GM12891 (cell line): ENCODE measurements at regions not wholly inside any gene's neighbourhood (a gene's known extent, or its start where the extent isn't known, plus 50 kb on each side); places are given as distances from the start of the nearest gene placed in this dataset.

Source experiments
- DNase-seq: peaks from one replicate; pipeline ENCODE4 v3.0.0; 2011; ENCODE audit warnings: low spot score; ENCODE audit not compliant: insufficient read length
- FAIRE-seq: peaks from 2 replicates; lab custom pipeline; 2011; peaks lifted over from hg19 to GRCh38; lab: Jason Lieb, UNC
- PAX5 ChIP-seq: IDR thresholded peaks from 2 replicates; pipeline ENCODE4 v1.6.1; 2011; ENCODE audit warnings: low read length, moderate library complexity, mild to moderate bottlenecking; ENCODE audit not compliant: insufficient read depth, severe bottlenecking
- POLR2A ChIP-seq: IDR thresholded peaks from 2 replicates; pipeline ENCODE4 v1.6.1; 2011; ENCODE audit warnings: low read depth, low read length, control low read depth
- POLR2AphosphoS5 ChIP-seq: IDR thresholded peaks from 2 replicates; pipeline ENCODE4 v1.6.1; 2011; ENCODE audit warnings: low read depth, low read length, control low read depth
- POU2F2 ChIP-seq: IDR thresholded peaks from 2 replicates; pipeline ENCODE4 v1.6.1; 2011; ENCODE audit warnings: low read depth, mild to moderate bottlenecking, control low read depth, low read length, moderate library complexity
- SPI1 ChIP-seq: IDR thresholded peaks from 2 replicates; pipeline ENCODE4 v1.6.1; 2011; ENCODE audit warnings: low read depth, low read length, control low read depth
- TAF1 ChIP-seq: IDR thresholded peaks from 2 replicates; pipeline ENCODE4 v1.6.1; 2011; ENCODE audit warnings: low read depth, low read length, control low read depth

DNA sequence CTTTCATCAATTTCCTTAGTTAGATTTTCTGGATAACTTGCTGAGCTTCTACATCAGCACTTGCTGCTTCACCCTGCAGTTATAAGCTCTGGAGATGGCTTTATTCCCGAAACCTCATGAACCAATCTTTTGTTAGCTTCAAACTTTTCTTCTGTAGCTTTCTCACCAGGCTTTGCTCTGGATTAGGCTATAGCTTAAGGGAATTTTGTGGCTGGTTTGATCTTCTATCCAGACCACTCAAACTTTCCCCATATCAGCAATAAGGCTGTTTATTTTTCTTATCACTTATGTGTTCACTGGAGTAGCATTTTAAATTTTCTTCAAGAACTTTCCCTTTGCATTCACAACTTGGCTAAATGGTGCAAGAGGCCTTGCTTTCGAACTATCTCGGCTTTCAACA lies 1173.5 kb upstream of the NUDT12 start:
- DNase-seq (no peak), FAIRE-seq (no peak)
- no peak for TF ChIP-seq TAF1
- TF ChIP-seq POLR2AphosphoS5 = no peak
- no peak for TF ChIP-seq SPI1
- TF ChIP-seq POLR2A = no peak
- TF ChIP-seq PAX5 = no peak
- no peak for TF ChIP-seq POU2F2

DNA sequence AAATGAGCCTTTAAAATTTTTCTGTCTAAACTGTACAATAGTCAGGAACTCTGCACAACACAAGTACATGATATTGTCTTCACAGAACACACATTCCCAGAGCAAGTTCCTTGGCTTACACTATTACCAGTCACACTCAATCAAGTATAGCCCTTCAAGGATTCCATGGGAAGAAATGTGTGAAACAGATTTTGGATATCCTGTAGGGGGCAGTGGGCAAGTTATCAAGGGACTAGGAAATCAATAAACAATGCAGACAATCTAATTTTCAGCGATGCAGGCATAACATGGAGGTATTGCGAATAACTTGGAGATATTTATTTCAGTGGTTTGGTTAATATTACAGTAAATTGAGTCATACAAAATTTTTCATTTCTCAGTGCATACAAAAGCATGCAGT lies 1171.5 kb upstream of the NUDT12 start:
- DNase-seq (no peak), FAIRE-seq (no peak)
- no peak for TF ChIP-seq POLR2A
- TF ChIP-seq PAX5 = no peak
- no peak for TF ChIP-seq POLR2AphosphoS5
- TF ChIP-seq TAF1 = no peak
- TF ChIP-seq POU2F2 = no peak
- no peak for TF ChIP-seq SPI1

- FAIRE-seq = no peak
- DNase-seq = no peak
- TF ChIP-seq POLR2A (no peak), SPI1 (no peak), POLR2AphosphoS5 (no peak), PAX5 (no peak), TAF1 (no peak), POU2F2 (no peak)
Measured at GRCh38 chr5:104733063-104733669, 1170.6 kb upstream of the NUDT12 start.

GRCh38 chr5:104731331-104731730 lies 1168.7 kb upstream of the NUDT12 start:
- DNase-seq = no peak
- FAIRE-seq = no peak
- no peak for TF ChIP-seq PAX5
- TF ChIP-seq TAF1 = no peak
- TF ChIP-seq POLR2AphosphoS5 = no peak
- TF ChIP-seq POU2F2 = no peak
- TF ChIP-seq SPI1 = no peak
- TF ChIP-seq POLR2A = no peak

- no peak for DNase-seq
- FAIRE-seq = no peak
- no peak for TF ChIP-seq POU2F2
- no peak for TF ChIP-seq PAX5
- no peak for TF ChIP-seq SPI1
- TF ChIP-seq TAF1 = no peak
- TF ChIP-seq POLR2A = no peak
- no peak for TF ChIP-seq POLR2AphosphoS5
Measured at GRCh38 chr5:104708027-104708426, 1145.4 kb upstream of the NUDT12 start.

- no peak for FAIRE-seq
- no peak for DNase-seq
- TF ChIP-seq TAF1 = no peak
- TF ChIP-seq SPI1 = no peak
- TF ChIP-seq POU2F2 = no peak
- no peak for TF ChIP-seq POLR2A
- no peak for TF ChIP-seq POLR2AphosphoS5
- TF ChIP-seq PAX5 = no peak
Measured at GRCh38 chr5:104706600-104706999, 1144.0 kb upstream of the NUDT12 start.

DNA sequence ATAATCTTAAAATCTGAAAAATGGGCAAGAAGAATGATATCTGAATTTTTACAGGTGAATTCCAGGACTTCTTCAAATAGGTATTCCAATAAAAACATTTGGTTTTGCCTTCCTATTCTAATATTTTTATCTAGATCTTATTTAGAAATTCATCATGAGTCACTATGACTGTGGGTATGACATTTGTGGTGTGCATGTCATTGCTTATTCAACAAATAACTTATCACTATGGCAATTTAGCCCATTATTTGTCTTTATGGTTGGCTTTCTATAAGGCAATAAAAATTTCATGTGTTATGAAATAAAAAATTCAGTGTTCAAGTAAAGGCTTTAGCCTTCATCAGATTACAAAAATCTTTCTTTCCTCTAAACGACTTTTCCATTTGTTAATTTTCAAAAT lies 1139.6 kb upstream of the NUDT12 start:
- DNase-seq (no peak), FAIRE-seq (no peak)
- TF ChIP-seq POLR2A (no peak), SPI1 (no peak), POLR2AphosphoS5 (no peak), POU2F2 (no peak), TAF1 (no peak), PAX5 (no peak)

DNA sequence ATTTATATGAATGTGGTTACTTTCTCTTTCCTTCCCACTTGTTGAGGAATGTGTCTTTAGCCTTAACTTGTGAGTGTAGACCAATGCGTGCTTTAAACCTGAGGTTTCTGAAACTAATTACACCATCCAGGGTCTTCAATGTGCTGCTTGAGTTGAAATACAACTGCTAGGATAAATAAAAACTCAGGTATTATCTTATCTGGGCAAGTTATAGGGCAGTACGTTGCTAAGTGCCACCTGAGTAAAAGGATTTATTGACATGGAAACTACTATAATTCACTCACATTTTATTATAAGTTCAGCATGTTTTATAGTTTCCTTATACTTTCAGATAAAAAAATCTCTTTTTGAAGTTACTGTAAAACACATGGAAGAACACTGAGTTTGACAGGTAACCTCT lies 1136.8 kb upstream of the NUDT12 start:
- no peak for FAIRE-seq
- DNase-seq = no peak

DNA sequence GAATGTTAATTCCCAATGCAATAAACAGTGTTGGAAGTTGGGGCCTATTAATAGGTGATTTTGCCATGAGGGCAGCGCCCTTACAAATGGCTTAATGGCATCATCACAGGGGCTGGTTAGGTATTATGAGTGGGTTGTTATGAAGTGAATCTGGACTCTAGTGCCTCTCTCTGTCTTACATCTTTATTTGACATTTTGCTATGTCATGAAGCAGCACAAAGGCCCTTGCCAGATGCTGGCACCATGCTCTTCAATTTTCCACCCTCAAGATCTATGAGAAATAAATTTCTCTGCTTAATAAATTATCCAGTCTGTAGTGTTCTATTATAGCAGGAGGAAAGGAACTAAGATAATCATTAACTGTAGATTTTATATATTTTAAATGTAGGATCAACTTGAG lies 1098.7 kb upstream of the NUDT12 start:
- DNase-seq (no peak), FAIRE-seq (no peak)
- TF ChIP-seq SPI1 = no peak
- no peak for TF ChIP-seq POLR2AphosphoS5
- TF ChIP-seq POLR2A = no peak
- TF ChIP-seq POU2F2 = no peak
- TF ChIP-seq TAF1 = no peak
- TF ChIP-seq PAX5 = no peak

More for the DNA sequence above, 1136.8 kb upstream of the NUDT12 start:
- TF ChIP-seq PAX5 (no peak), POLR2A (no peak), TAF1 (no peak), POLR2AphosphoS5 (no peak), SPI1 (no peak), POU2F2 (no peak)

DNA sequence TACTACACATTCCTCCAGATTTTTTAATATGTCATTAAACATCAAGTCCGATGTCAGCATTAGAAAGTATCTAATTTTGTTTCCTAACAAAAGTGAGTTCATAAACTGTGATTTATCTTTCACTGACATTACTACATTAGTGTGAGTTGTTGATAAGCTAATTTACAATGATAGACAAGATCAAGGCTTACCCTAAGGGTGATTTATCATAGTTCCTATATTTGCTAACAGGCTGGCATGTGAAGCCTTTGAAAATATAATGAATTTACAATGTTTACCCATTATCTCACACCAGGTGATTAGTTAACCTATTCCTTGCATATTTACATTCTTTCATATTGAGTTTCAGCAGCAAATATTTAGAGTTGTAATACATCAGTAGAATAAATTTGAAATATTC lies 1096.9 kb upstream of the NUDT12 start:
- DNase-seq (no peak), FAIRE-seq (no peak)
- TF ChIP-seq POLR2A = no peak
- no peak for TF ChIP-seq TAF1
- no peak for TF ChIP-seq SPI1
- TF ChIP-seq POU2F2 = no peak
- TF ChIP-seq PAX5 = no peak
- TF ChIP-seq POLR2AphosphoS5 = no peak
